Left lung (tissue), 4 donors: ENCODE measurements at regions not wholly inside any gene's neighbourhood (a gene's known extent, or its start where the extent isn't known, plus 50 kb on each side); places are given as distances from the start of the nearest gene placed in this dataset.
"Not testable (repeated sequence)": the region's sequence is repeated elsewhere in the genome, so short reads cannot be mapped to it uniquely, and the experiment has no call there.

ENCODE experiments used
- ATAC-seq: fragments of 200-7000 bp; cut with Tn5 transposase; one replicate; pipeline ENCODE4 v1.9.1; 2020; ENCODE audit warnings: moderate library complexity
- DNase-seq, 4 donors: peaks; one replicate each; pipeline ENCODE4 v3.0.0-alpha.2; 2013 to 2020
- H3K27ac ChIP-seq, 2 donors: fragments of 200-600 bp; sonication (generic) in 1 of 2; one replicate each; pipeline versions ENCODE4 v1.5.0 to v1.8.0; 2020 to 2021
- H3K27me3 ChIP-seq, 2 donors: fragments of 200-600 bp; sonication (generic) in 1 of 2; one replicate each; pipeline versions ENCODE4 v1.5.0 to v1.8.0; 2020 to 2021
- H3K36me3 ChIP-seq, 2 donors: fragments of 200-600 bp; sonication (generic) in 1 of 2; one replicate each; pipeline versions ENCODE4 v1.5.0 to v1.8.0; 2020 to 2021
- H3K4me1 ChIP-seq, 2 donors: fragments of 200-600 bp; one replicate each; pipeline ENCODE4 v1.8.0; 2021
- H3K4me3 ChIP-seq, 2 donors: fragments of 200-600 bp; sonication (generic) in 1 of 2; one replicate each; pipeline versions ENCODE4 v1.5.0 to v1.8.0; 2020 to 2021; ENCODE audit warnings: mild to moderate bottlenecking in 1 of 2
- H3K9me3 ChIP-seq, 2 donors: fragments of 200-600 bp; sonication (generic) in 1 of 2; one replicate each; pipeline versions ENCODE4 v1.5.0 to v1.8.0; 2020 to 2021
- intact Hi-C, 2 donors: fragments of 100-400 bp; cut with DNase I; formaldehyde crosslinking; loops; one replicate each; pipeline versions ENCODE4 v1.11.2 to v1.14.2; 2022
- TF ChIP-seq, protein P1 (sequence below), 2 donors: fragments of 200-600 bp; sonication (generic) in 1 of 2; IDR thresholded peaks; one replicate each; pipeline versions ENCODE4 v1.5.0 to v1.8.0; 2021; ENCODE audit warnings: antibody characterized with exemption in 2 of 2
- donor health status: DM: no; HTN: yes; CAD: no.
- donor health status: DM: no; HTN: no; CAD: no.

DNA sequence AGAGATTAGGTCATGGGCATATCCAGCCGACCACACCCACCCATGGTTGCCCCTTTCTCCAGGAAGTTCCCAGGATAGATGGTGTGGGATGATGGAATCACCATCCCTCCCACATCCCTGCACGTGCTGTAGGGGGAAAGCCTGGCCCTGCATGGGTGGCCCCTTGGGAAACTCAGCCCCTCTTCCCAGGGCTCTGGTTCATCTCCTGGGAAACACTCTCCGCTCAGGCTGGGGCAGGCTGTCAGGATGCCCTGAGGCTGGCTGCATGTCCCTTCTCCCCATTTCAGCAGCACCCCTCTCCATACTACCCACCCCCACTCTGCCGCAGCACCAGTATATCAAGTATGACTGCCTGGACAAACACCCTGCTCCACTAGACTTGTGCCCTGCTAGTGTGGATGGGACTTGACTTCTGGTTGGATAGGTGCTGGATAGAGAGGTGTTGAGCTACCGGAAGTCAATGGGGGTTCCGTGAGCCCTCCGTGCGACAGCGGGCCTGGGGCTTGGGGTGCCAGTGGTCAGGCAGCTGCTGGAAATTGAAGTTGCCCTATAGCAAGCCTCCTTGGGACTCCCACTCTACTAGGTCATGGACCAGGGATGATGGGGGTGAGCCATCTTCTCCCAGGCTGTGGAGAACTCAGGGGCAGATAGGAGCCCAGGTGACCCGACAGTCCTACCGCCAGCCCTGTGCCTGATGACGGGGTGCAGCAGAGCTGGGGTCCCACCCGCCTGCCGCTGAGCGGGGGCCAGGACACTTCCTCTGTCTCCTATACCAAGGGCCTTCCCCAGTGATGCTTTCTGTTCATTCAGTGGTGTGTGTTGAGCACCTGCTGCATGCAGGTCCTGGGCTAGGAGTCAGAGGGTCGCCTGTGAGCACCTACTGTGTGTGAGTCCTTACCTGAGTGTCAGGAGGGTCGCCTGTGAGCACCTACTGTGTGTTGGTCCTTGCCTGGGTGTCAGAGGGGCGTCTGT lies 69.4 kb upstream of the COL5A1 start:
- TF ChIP-seq, protein P1, sequence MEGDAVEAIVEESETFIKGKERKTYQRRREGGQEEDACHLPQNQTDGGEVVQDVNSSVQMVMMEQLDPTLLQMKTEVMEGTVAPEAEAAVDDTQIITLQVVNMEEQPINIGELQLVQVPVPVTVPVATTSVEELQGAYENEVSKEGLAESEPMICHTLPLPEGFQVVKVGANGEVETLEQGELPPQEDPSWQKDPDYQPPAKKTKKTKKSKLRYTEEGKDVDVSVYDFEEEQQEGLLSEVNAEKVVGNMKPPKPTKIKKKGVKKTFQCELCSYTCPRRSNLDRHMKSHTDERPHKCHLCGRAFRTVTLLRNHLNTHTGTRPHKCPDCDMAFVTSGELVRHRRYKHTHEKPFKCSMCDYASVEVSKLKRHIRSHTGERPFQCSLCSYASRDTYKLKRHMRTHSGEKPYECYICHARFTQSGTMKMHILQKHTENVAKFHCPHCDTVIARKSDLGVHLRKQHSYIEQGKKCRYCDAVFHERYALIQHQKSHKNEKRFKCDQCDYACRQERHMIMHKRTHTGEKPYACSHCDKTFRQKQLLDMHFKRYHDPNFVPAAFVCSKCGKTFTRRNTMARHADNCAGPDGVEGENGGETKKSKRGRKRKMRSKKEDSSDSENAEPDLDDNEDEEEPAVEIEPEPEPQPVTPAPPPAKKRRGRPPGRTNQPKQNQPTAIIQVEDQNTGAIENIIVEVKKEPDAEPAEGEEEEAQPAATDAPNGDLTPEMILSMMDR (IDR thresholded peaks at IDR 0.05), result no peak
- intact Hi-C loops, result no loop called here
- H3K4me3 ChIP-seq, result no peak overlapping the region

DNA sequence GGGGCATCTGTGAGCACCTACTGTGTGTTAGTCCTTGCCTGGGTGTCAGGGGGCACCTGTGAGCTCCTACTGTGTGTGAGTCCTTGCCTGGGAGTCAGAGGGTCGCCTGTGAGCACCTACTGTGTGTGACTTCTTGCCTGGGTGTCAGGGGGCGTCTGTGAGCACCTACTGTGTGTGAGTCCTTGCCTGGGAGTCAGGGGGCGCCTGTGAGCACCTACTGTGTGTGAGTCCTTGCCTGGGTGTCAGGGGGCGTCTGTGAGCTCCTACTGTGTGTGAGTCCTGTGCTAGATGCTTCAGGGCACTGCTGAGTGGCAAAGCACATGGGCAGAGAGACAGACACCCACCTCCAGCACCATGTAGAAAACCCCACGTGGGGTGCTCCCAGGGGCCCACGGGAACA lies 66.9 kb upstream of the COL5A1 start:
- H3K27me3 ChIP-seq, result peaks cover 0 to 20% of the 10 kb centered on the region in 2 donors
- H3K36me3 ChIP-seq, H3K4me1 ChIP-seq, H3K4me3 ChIP-seq, intact Hi-C loops, H3K9me3 ChIP-seq, H3K27ac ChIP-seq, ATAC-seq: not testable (repeated sequence)
- peak in 1 of 4 donors; percentile 12 for DNase-seq

More for the DNA sequence above, 69.4 kb upstream of the COL5A1 start:
- peak in 2 of 4 donors; percentile 10 to 68 for DNase-seq
- ATAC-seq, result no peak
- Histone ChIP-seq H3K27ac (no peak overlapping the region), H3K9me3 (no peaks in the 10 kb centered on the region), H3K36me3 (no peaks in the 10 kb centered on the region), H3K4me1 (no peaks in the 10 kb centered on the region), H3K27me3 (no peaks in the 10 kb centered on the region)

DNA sequence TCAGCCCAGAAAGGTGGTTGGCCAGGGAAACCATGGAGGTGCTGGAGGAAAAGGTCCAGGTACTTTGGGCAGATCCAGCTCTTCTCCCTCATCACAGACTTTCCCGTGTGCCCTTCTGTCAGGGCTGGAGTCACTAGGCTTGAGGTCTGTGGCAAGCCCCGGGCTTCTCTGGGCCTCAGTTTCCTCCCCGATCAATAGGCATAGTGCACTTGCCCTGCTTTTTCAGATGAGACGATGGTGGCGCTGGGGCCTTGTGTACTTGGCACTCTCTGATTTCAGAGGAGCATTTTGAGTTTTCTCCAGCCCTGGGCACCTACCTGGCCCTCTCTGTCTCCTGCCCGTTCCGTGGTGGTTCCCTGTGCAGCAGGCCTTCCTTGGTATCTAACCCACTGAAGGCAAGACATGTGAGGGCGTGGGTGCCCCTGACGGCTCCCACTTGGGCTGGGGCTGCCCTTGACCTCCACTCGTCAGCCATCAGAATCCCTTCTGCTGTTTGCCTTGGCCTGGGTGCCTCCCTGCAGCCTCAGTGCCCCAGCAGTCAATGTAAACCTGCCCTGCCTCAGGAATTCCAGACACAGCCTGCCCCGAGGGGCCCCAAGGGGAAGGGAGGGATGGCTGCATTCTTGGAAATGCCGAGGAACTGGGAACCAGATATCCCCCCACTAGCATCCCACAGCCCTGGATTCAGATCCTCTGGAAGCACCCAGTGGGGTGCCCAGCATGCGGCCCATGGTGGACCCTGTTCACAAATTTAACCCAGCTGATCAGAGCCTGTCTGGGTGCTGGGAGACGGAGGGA lies 66.3 kb upstream of the COL5A1 start:
- Histone ChIP-seq H3K36me3 (no peaks in the 10 kb centered on the region), H3K27ac (no peak overlapping the region), H3K4me1 (no peaks in the 10 kb centered on the region), H3K4me3 (no peak overlapping the region), H3K9me3 (no peaks in the 10 kb centered on the region), H3K27me3 (peaks cover 0 to 20% of the 10 kb centered on the region in 2 donors)
- TF ChIP-seq, protein P1 (IDR thresholded peaks at IDR 0.05), result no peak
- intact Hi-C loops, result no loop called here
- DNase-seq, result peak in 1 of 4 donors; percentile 20
- ATAC-seq, result no peak

DNA sequence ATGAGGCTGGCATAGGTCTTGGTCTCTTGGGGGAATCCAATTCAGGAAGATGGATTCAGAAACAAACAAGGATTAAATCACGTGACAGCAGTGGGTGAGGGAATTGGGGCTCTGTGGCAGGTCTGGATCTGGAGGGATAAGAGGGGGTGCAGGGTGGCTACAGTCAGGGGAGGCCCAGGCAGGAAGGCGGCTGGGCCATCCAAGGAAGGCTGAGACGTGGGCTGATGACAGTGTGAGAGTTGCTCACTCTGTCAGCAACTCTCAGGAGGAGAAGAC lies 65.8 kb upstream of the COL5A1 start:
- DNase-seq (no peak), ATAC-seq (no peak)
- Histone ChIP-seq H3K36me3 (no peaks in the 10 kb centered on the region), H3K4me3 (no peak overlapping the region), H3K27ac (no peak overlapping the region), H3K27me3 (peaks cover 0 to 20% of the 10 kb centered on the region in 2 donors), H3K9me3 (no peaks in the 10 kb centered on the region), H3K4me1 (no peaks in the 10 kb centered on the region)
- intact Hi-C loops, result no loop called here
- TF ChIP-seq, protein P1 (IDR thresholded peaks at IDR 0.05), result no peak

DNA sequence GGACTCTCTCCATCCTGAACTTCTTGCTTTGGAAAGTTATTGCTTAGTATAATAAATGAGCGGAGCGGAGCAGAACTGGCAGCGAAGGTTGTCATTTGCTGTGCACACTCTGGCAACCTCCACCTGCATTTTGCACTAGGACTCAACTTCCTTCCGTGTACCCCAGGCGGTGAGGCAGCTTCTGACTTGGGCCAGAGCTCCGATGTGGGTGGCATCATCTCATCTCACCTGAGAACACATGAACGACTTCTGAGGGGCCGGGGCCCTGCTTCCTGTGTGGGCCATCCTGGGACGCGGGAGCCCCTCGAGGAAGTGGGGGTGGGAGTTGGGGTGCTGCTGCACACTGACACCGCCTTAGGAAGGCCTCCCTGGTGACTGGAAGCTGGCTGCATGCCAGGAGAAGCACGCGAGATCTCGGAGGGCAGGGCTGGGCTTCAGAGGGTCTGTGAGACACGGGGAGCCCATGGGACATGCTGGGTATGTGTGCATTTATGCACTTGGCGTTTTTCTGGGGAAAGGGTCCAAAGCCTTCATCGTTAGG lies 56.5 kb upstream of the COL5A1 start:
- peak in 1 of 4 donors; percentile 60 for DNase-seq
- TF ChIP-seq, protein P1 (IDR thresholded peaks at IDR 0.05), result no peak

More for the DNA sequence above, 56.5 kb upstream of the COL5A1 start:
- no peaks in the 10 kb centered on the region for H3K36me3 ChIP-seq
- no peaks in the 10 kb centered on the region for H3K4me1 ChIP-seq
- no peaks in the 10 kb centered on the region for H3K27me3 ChIP-seq
- H3K4me3 ChIP-seq, result no peak overlapping the region
- H3K27ac ChIP-seq, result no peak overlapping the region
- ATAC-seq, result no peak
- intact Hi-C loops, result no loop called here
- H3K9me3 ChIP-seq, result no peaks in the 10 kb centered on the region
